SU-DHL-6 (cell line): ENCODE measurements at regions not wholly inside any gene's neighbourhood (a gene's known extent, or its start where the extent isn't known, plus 50 kb on each side); places are given as distances from the start of the nearest gene placed in this dataset.

Experiments
- H2AFZ ChIP-seq: fragments of 200-600 bp; sonication (generic); 2 replicates; pipeline ENCODE4 v1.6.1; 2014; ENCODE audit warnings: low read depth, mild to moderate bottlenecking, moderate library complexity, mixed read lengths, antibody characterized with exemption, low read length; ENCODE audit not compliant: severe bottlenecking
- H3F3A ChIP-seq: fragments of 200-600 bp; shearing (Covaris generic); 2 replicates; pipeline ENCODE4 v1.6.0; 2016; ENCODE audit warnings: antibody characterized with exemption, mild to moderate bottlenecking; ENCODE audit not compliant: insufficient read depth
- H3K27ac ChIP-seq: fragments of 200-600 bp; sonication (generic); 2 replicates; pipeline ENCODE4 v1.5.1; 2016; ENCODE audit warnings: low read depth, mild to moderate bottlenecking, low read length, moderate library complexity, mixed read lengths
- H3K27me3 ChIP-seq: fragments of 200-600 bp; sonication (generic), shearing (Covaris generic); 2 replicates; pipeline ENCODE4 v1.6.0; 2014; ENCODE audit warnings: mild to moderate bottlenecking, low read length
- H3K36me3 ChIP-seq: fragments of 200-600 bp; sonication (generic); 2 replicates; pipeline ENCODE4 v1.6.1; 2014; ENCODE audit warnings: mild to moderate bottlenecking, low read length, mixed read lengths
- H3K4me2 ChIP-seq: fragments of 300-600, 200-600 bp; shearing (Covaris generic), sonication (generic); 2 replicates; pipeline ENCODE4 v1.6.0; 2014; ENCODE audit warnings: low read length, low read depth, mild to moderate bottlenecking; ENCODE audit not compliant: poor library complexity, severe bottlenecking
- H3K4me3 ChIP-seq: fragments of 200-600 bp; sonication (generic); 2 replicates; pipeline ENCODE4 v1.5.1; 2014; ENCODE audit warnings: antibody characterized with exemption, low read length, mild to moderate bottlenecking, mixed read lengths; ENCODE audit not compliant: insufficient read depth, poor library complexity, severe bottlenecking
- H3K79me2 ChIP-seq: fragments of 200-600 bp; sonication (generic); 2 replicates; pipeline ENCODE4 v1.6.1; 2014; ENCODE audit warnings: mild to moderate bottlenecking, low read length, moderate library complexity; ENCODE audit not compliant: insufficient read depth
- H3K9ac ChIP-seq: fragments of 200-600 bp; sonication (generic); 2 replicates; pipeline ENCODE4 v1.7.0; 2014; ENCODE audit warnings: mild to moderate bottlenecking, low read length
- H3K9me2 ChIP-seq: fragments of 200-600 bp; sonication (generic); replicated peaks from 2 replicates; pipeline ENCODE4 v1.6.1; 2014; ENCODE audit warnings: low read length; ENCODE audit not compliant: insufficient read depth
- H3K9me3 ChIP-seq: fragments of 200-600 bp; sonication (generic); 2 replicates; pipeline ENCODE4 v1.6.1; 2014; ENCODE audit warnings: low read length, mixed read lengths; ENCODE audit not compliant: insufficient read depth
- H4K20me1 ChIP-seq: fragments of 200-600 bp; sonication (generic); 2 replicates; pipeline ENCODE4 v1.6.1; 2014; ENCODE audit warnings: low read depth, mild to moderate bottlenecking, antibody characterized with exemption, low read length, moderate library complexity, mixed read lengths
- CTCF ChIP-seq: fragments of 200-600 bp; sonication (generic); IDR thresholded peaks from one replicate; pipeline ENCODE4 v1.5.1; 2017; ENCODE audit warnings: antibody characterized with exemption, mild to moderate bottlenecking, low read length, moderate library complexity; ENCODE audit not compliant: insufficient read depth, poor library complexity, severe bottlenecking
- EZH2phosphoT487 ChIP-seq: fragments of 200-600 bp; sonication (generic), shearing (Covaris generic); conservative IDR thresholded peaks from 2 replicates; pipeline ENCODE4 v1.6.1; 2018; ENCODE audit warnings: mild to moderate bottlenecking, antibody characterized with exemption, low read length, moderate library complexity, mixed read lengths

- no peak overlapping the region for H3K9ac ChIP-seq
- no peak overlapping the region for H3K27ac ChIP-seq
- no peaks in the 10 kb centered on the region for H4K20me1 ChIP-seq
- no peaks in the 10 kb centered on the region for H3F3A ChIP-seq
- H3K4me2 ChIP-seq: no peak overlapping the region
- no peak overlapping the region for H2AFZ ChIP-seq
- H3K4me3 ChIP-seq: no peak overlapping the region
- no peaks in the 10 kb centered on the region for H3K36me3 ChIP-seq
- H3K9me2 ChIP-seq: no peaks in the 10 kb centered on the region
- H3K79me2 ChIP-seq: no peaks in the 10 kb centered on the region
- no peaks in the 10 kb centered on the region for H3K9me3 ChIP-seq
- TF ChIP-seq CTCF (no peak), EZH2phosphoT487 (no peak)
- H3K27me3 ChIP-seq: no peaks in the 10 kb centered on the region
Observed at GRCh38 chr1:234735916-234736315, 125.9 kb upstream of the IRF2BP2 start.

- Histone ChIP-seq H3K4me2 (no peak overlapping the region), H3K27ac (no peak overlapping the region), H3K79me2 (no peaks in the 10 kb centered on the region), H3K9me3 (no peaks in the 10 kb centered on the region), H3F3A (no peaks in the 10 kb centered on the region), H3K27me3 (no peaks in the 10 kb centered on the region), H3K9me2 (no peaks in the 10 kb centered on the region), H3K9ac (no peak overlapping the region), H4K20me1 (no peaks in the 10 kb centered on the region), H3K36me3 (no peaks in the 10 kb centered on the region), H3K4me3 (no peak overlapping the region), H2AFZ (no peak overlapping the region)
- TF ChIP-seq CTCF (no peak), EZH2phosphoT487 (no peak)
Observed at GRCh38 chr1:234735476-234735875, 125.5 kb upstream of the IRF2BP2 start.

GRCh38 chr1:234734869-234735268 lies 124.9 kb upstream of the IRF2BP2 start:
- no peaks in the 10 kb centered on the region for H3K9me2 ChIP-seq
- H3K9me3 ChIP-seq: no peaks in the 10 kb centered on the region
- H3K27ac ChIP-seq: no peak overlapping the region
- no peaks in the 10 kb centered on the region for H3K79me2 ChIP-seq
- no peak overlapping the region for H3K9ac ChIP-seq
- H3K4me3 ChIP-seq: no peak overlapping the region
- H4K20me1 ChIP-seq: no peaks in the 10 kb centered on the region
- H3K4me2 ChIP-seq: no peak overlapping the region
- H3K36me3 ChIP-seq: no peaks in the 10 kb centered on the region
- TF ChIP-seq EZH2phosphoT487 (no peak), CTCF (no peak)
- H3K27me3 ChIP-seq: no peaks in the 10 kb centered on the region
- H3F3A ChIP-seq: no peaks in the 10 kb centered on the region
- H2AFZ ChIP-seq: no peak overlapping the region
